ENCODE measurements at regions not wholly inside any gene's neighbourhood (a gene's known extent, or its start where the extent isn't known, plus 50 kb on each side); places are given as distances from the start of the nearest gene placed in this dataset.
"Not testable (repeated sequence)": the region's sequence is repeated elsewhere in the genome, so short reads cannot be mapped to it uniquely, and the experiment has no call there.

DNA sequence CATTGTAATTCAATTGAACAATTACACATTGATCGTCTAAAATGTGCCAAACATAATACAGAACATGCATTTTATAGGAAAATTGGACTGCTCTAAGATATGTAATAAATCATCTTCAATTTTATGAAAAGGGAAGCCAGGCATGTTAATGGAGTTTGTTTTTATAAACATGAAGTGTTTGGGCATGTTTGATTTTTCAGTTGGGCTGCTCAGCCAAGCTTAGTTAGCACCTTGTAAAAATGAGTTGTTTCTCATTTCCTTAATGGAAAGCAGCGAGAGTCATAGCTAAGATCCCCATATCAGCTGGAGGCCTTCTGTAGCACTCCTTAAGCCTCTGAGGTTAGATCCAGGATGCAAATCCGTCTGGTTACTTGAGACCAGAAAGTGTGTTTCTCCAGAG, 422.3 kb downstream of the SPRY2 start:
- DNase-seq (ENCODE audit: low read depth in 2 of 2): no peak

GRCh38 chr13:79917628-79918027, 423.3 kb downstream of the SPRY2 start:
- no peak for DNase-seq (ENCODE audit: low read depth in 2 of 2)

GRCh38 chr13:79915114-79915811, 425.7 kb downstream of the SPRY2 start:
- DNase-seq (ENCODE audit: low read depth in 2 of 2): peak; percentile 25 to 39

DNA sequence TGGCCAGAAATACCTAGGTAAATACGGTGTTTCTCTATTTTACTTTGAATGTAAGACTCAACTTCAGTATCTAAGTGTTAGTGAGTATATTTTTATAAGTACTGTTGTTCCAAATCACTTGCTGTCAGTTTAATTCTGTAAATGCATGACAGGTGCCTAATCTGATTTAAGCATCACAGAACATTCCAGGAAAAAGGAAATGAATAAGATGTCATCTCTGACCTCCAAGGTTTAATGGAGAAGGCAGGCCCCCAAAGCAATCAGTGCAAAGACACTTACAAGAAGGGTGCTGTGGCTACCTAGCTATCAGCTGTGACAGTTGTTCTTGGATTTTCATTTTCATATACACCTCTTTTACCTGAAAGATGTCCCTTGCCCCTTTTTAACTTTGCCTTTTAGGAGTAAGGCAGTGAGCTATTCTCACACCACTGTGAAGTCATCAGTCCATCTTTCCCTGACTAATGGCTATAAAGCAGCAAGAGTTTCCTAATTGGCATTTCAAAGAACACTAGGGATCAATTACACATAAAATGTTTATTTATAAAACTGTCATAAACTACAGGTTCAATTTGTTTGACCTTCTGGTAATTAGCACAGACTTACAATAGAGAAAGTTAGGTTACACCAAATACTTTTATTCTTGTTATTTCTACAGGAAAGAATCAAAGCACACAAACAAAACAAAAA, 427.6 kb downstream of the SPRY2 start:
- no peak for DNase-seq (ENCODE audit: low read depth in 2 of 2)

DNA sequence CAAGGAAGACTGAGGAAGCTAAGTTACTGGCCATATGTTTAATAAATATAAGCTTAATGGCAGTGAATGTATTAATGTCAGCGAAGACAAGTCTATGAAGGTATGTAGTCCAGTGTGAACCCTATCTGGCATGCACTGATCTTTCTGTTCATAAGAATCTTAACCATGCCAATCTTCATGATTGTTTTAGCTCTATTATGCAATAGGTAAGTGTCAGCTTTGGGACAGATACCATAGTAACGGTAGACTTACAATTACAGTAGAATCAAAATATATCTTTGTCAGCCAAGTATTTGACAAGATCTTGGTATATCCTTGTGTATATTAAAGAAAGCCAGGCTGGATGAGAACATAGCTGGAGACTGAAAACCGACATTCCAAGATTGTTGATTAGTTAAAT, 428.5 kb downstream of the SPRY2 start:
- no peak for DNase-seq (ENCODE audit: low read depth in 2 of 2)

DNA sequence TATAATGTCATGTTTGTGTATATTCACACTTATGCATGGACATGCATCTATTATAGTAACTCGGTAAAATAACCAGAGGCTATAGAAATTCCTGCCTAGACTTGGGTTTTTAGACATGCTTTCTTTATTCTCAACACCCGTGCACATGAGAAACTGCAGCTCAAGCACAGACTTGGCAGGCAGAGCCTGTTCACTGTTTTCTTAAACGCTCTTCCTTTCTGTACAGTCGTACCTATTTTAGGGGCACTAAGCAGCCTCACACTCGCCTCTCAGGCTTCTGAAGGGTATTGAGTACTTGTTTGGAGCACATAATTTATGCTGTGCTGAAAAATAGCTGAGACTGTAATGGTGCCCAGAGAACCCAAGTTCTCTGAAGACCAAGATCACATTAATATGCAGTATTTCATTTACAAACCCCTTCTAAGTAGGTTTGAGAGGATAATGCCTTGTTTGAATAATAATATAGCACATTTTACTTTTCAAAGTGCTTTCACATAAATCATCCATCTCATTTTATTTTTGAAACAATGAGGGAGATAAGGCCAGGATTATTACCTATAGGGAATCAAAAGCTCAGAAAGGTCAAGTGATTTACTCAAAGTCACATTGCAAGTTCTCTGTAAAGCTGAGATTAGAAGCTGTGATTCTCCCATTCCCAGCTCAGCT, 429.9 kb downstream of the SPRY2 start:
- no peak for DNase-seq (ENCODE audit: low read depth in 2 of 2)

- DNase-seq (ENCODE audit: low read depth in 2 of 2): no peak
Observed at GRCh38 chr13:79909644-79910043, 428.7 kb downstream of the NDFIP2 start.

DNA sequence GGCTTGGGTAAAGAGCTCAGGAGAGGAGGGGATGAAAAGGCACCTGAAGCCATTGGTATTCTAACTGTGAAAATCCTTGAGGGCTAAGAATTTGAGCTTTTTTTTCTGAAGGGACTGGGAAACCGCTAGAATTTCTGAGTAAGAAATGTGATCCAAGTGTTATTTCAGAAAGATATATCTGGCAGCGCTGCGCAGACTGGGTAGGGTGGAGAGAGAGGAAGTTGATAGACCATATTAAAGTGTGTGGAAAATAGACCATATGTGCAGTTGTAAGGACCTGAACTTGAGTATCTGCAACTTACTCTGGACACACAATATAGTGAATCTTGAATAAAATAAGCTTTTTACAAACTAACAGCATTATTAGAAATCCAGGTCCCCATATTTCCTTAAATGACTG, 427.4 kb downstream of the NDFIP2 start:
- DNase-seq (ENCODE audit: low read depth in 2 of 2): no peak

DNA sequence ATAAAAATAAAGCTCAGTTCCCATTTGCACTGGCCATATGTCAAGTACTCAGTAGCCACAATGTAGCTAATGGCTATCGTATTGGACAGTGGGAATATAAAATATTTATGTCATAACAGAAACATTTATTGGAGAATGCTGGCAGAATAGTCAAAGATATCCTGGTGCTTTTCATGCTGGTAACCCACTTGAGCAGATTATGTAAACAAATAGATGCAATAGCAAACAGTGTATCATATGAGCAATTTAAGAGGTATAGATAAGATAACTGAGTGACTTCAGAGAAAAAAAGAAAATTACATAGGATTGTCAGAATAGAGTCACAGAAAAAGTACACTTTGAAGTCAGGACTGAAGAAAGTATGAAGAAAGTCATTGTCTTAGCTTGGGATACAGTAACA, 426.6 kb downstream of the NDFIP2 start:
- no peak for DNase-seq (ENCODE audit: low read depth in 2 of 2)

- no peak for DNase-seq (ENCODE audit: low read depth in 2 of 2)
Observed at GRCh38 chr13:79906345-79906744, 425.4 kb downstream of the NDFIP2 start.

DNA sequence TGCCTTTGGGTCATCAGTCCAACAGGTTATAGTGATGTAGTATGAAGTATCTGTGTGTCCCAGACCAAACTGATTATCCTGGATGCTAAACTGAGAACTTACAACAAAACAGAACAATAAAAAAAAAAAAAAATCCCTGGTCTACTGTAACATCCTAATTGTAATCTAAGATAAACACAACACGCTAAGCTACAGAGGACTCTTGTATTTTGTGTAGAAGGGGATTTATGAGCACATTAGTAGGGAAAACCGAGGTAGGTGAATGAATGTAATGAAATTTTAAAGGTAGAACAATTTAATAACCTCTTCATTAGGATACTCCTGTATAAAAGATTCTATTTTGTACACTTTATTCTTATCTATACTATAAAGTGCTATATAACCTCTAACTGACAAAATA, 424.1 kb downstream of the NDFIP2 start:
- DNase-seq (ENCODE audit: low read depth in 2 of 2): no peak

- DNase-seq (ENCODE audit: low read depth in 2 of 2): no peak
Observed at GRCh38 chr13:79904581-79904980, 423.6 kb downstream of the NDFIP2 start.

DNA sequence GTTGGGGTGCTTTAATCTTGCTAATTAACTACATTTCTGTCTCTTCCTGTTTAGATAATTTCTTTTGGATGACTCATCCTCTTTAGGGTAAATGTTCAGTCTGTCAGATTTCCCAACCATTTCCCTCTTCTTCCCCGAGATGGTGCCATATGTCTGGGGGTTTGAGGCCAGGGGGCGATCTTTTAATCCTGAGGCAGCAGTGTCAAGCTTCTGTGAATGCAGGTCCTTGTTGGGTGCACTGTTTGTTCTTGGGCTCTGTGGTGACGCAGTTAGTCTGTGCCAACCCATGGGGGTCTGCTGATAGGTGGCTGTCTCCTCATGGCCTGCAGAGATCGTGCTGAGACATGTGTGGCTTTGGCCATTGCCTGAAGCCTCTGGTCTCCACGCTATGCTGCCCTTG, 420.4 kb downstream of the NDFIP2 start:
- peak in 1 of 2 experiments; percentile 4 for DNase-seq (ENCODE audit: low read depth in 2 of 2)

DNA sequence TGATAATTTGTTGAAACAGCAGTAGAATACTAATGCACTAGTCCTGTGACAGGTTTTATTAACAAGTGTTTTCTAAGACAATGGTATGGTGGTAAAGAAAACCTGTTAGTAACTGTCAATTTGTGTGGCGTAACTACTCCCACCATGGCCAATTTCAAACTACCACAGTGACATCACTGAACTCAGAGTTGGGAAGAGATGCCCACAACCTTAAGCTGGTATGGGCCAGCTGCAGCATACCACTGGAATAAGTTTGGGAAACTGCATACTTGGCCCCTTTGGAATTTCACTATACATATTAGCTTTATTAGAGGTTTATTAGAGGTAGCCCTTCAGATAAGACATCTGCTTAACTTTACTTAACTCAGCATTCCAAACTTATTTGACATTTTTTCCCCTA, 419.4 kb downstream of the NDFIP2 start:
- DNase-seq (ENCODE audit: low read depth in 2 of 2): no peak

- DNase-seq (ENCODE audit: low read depth in 2 of 2): no peak
Observed at GRCh38 chr13:79898996-79899395, 418.0 kb downstream of the NDFIP2 start.

DNA sequence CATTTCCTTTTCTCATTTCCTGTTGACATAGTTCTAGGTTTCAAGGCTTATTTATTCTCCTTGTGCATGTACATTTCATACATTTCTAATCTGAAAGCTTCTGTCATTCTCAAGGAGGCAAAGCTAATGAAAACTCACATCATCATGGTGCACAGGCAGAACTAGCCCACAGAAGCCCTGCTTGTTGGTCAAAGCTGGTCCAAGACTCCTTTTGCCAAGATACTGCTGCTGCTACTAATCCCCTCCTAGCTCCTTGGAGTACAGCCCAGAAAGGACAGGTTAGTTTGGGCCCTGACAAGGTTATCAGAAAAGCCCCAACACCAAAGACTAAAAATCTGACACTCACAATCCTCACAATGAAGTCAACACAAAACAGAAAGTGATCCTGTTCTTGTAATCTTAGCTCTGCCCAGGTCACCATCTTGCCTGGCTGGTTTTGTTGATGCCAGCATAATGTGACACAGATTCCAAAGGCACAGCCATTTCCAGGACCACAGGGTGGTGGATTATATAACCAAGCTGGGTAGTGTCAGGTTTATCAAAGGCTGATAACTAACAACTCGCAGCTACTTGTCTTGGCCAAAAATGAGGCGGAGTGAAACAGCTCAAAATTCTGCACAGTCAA, 417.4 kb downstream of the NDFIP2 start:
- no peak for DNase-seq (ENCODE audit: low read depth in 2 of 2)

- DNase-seq (ENCODE audit: low read depth in 2 of 2): no peak
Observed at GRCh38 chr13:79896851-79897250, 415.9 kb downstream of the NDFIP2 start.

GRCh38 chr13:79895416-79895815, 414.5 kb downstream of the NDFIP2 start:
- DNase-seq (ENCODE audit: low read depth in 2 of 2): no peak

- DNase-seq (ENCODE audit: low read depth in 2 of 2): not testable (repeated sequence)
Observed at GRCh38 chr13:79887278-79887677, 406.3 kb downstream of the NDFIP2 start.

- DNase-seq (ENCODE audit: low read depth in 2 of 2): no peak
Observed at GRCh38 chr13:79886601-79887000, 405.6 kb downstream of the NDFIP2 start.

GRCh38 chr13:79884890-79885289, 403.9 kb downstream of the NDFIP2 start:
- no peak for DNase-seq (ENCODE audit: low read depth in 2 of 2)

- no peak for DNase-seq (ENCODE audit: low read depth in 2 of 2)
Observed at GRCh38 chr13:79883216-79883615, 402.3 kb downstream of the NDFIP2 start.

- DNase-seq (ENCODE audit: low read depth in 2 of 2): no peak
Observed at GRCh38 chr13:79880818-79881217, 399.9 kb downstream of the NDFIP2 start.

Measured in fibroblast of skin of left biceps (primary cell).